OCI-LY3 (cell line): ENCODE measurements at regions not wholly inside any gene's neighbourhood (a gene's known extent, or its start where the extent isn't known, plus 50 kb on each side); places are given as distances from the start of the nearest gene placed in this dataset.
A peak's percentile ranks its signal among the peaks of the same experiment; 100 is the strongest.

Source experiments
- H2AFZ ChIP-seq: fragments of 200-600, 300-600 bp; shearing (Covaris generic); 2 replicates; pipeline ENCODE4 v1.6.0; 2014; ENCODE audit warnings: antibody characterized with exemption, low read depth, low read length
- H3K27ac ChIP-seq: fragments of 200-600, 300-600 bp; sonication (generic); 2 replicates; pipeline ENCODE4 v1.5.1; 2014; ENCODE audit warnings: mild to moderate bottlenecking, low read length, moderate library complexity, mixed read lengths
- H3K27me3 ChIP-seq: fragments of 200-600, 300-600 bp; sonication (generic); 2 replicates; pipeline ENCODE4 v1.6.1; 2014; ENCODE audit warnings: low read depth, low read length, mixed read lengths
- H3K36me3 ChIP-seq: fragments of 200-600, 300-600 bp; sonication (generic); replicated peaks from 2 replicates; pipeline ENCODE3; 2014; ENCODE audit warnings: low read depth, low read length, mixed read lengths
- H3K4me1 ChIP-seq: fragments of 300-600, 200-600 bp; sonication (generic); 2 replicates; pipeline ENCODE4 v1.6.1; 2014; ENCODE audit warnings: low read length, mixed read lengths
- H3K4me2 ChIP-seq: fragments of 200-600, 300-600 bp; sonication (generic); 2 replicates; pipeline ENCODE4 v1.6.1; 2014; ENCODE audit warnings: low read length, mixed read lengths
- H3K4me3 ChIP-seq: fragments of 300-600, 200-600 bp; sonication (generic); 2 replicates; pipeline ENCODE4 v1.5.1; 2014; ENCODE audit warnings: antibody characterized with exemption, mild to moderate bottlenecking, low read length, moderate library complexity
- H3K79me2 ChIP-seq: fragments of 300-600, 200-600 bp; shearing (Covaris generic); 2 replicates; pipeline ENCODE4 v1.6.1; 2014; ENCODE audit warnings: mild to moderate bottlenecking, low read length, mixed read lengths
- H3K9ac ChIP-seq: fragments of 300-600, 200-600 bp; shearing (Covaris generic); 2 replicates; pipeline ENCODE4 v1.6.0; 2014; ENCODE audit warnings: mild to moderate bottlenecking, low read length, moderate library complexity
- H3K9me3 ChIP-seq: fragments of 200-600, 300-600 bp; shearing (Covaris generic); 2 replicates; pipeline ENCODE4 v1.6.1; 2014; ENCODE audit warnings: low read length, mixed read lengths; ENCODE audit not compliant: insufficient read depth
- H4K20me1 ChIP-seq: fragments of 200-600, 300-600 bp; sonication (generic); 2 replicates; pipeline ENCODE4 v1.6.1; 2016; ENCODE audit warnings: low read length, mixed read lengths; ENCODE audit not compliant: insufficient read depth
- EZH2phosphoT487 ChIP-seq: fragments of 200-600 bp; shearing (Covaris generic); IDR thresholded peaks from 2 replicates; pipeline ENCODE4 v1.6.1; 2018; ENCODE audit warnings: antibody characterized with exemption, mixed run types, low read depth
- TF ChIP-seq, protein P1 (sequence below): fragments of 200-600, 300-600 bp; sonication (generic); IDR thresholded peaks from 2 replicates; pipeline ENCODE4 v1.5.1; 2014; ENCODE audit warnings: antibody characterized with exemption, low read length, low read depth

GRCh38 chr1:221612047-221612777 lies 129.7 kb downstream of the DUSP10 start:
- Histone ChIP-seq H3K27me3 (no peaks in the 10 kb centered on the region), H3K4me2 (no peak overlapping the region)

GRCh38 chr1:221620437-221621384 lies 121.2 kb downstream of the DUSP10 start:
- H4K20me1 ChIP-seq, result no peaks in the 10 kb centered on the region
- no peak overlapping the region for H2AFZ ChIP-seq
- no peak overlapping the region for H3K4me3 ChIP-seq
- H3K27me3 ChIP-seq, result no peaks in the 10 kb centered on the region
- TF ChIP-seq, protein P1, sequence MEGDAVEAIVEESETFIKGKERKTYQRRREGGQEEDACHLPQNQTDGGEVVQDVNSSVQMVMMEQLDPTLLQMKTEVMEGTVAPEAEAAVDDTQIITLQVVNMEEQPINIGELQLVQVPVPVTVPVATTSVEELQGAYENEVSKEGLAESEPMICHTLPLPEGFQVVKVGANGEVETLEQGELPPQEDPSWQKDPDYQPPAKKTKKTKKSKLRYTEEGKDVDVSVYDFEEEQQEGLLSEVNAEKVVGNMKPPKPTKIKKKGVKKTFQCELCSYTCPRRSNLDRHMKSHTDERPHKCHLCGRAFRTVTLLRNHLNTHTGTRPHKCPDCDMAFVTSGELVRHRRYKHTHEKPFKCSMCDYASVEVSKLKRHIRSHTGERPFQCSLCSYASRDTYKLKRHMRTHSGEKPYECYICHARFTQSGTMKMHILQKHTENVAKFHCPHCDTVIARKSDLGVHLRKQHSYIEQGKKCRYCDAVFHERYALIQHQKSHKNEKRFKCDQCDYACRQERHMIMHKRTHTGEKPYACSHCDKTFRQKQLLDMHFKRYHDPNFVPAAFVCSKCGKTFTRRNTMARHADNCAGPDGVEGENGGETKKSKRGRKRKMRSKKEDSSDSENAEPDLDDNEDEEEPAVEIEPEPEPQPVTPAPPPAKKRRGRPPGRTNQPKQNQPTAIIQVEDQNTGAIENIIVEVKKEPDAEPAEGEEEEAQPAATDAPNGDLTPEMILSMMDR, result no peak
- no peak for TF ChIP-seq EZH2phosphoT487
- no peaks in the 10 kb centered on the region for H3K4me1 ChIP-seq
- no peaks in the 10 kb centered on the region for H3K36me3 ChIP-seq
- H3K9me3 ChIP-seq, result no peaks in the 10 kb centered on the region
- H3K79me2 ChIP-seq, result no peaks in the 10 kb centered on the region
- no peak overlapping the region for H3K9ac ChIP-seq
- no peak overlapping the region for H3K4me2 ChIP-seq
- no peak overlapping the region for H3K27ac ChIP-seq

More at GRCh38 chr1:221612047-221612777, 129.7 kb downstream of the DUSP10 start:
- Histone ChIP-seq H3K4me1 (no peaks in the 10 kb centered on the region), H3K79me2 (no peaks in the 10 kb centered on the region), H2AFZ (0 out of 2 replicates have a peak overlapping the region, but pooled peaks have one; percentile 62), H3K36me3 (no peaks in the 10 kb centered on the region), H4K20me1 (no peaks in the 10 kb centered on the region), H3K9ac (no peak overlapping the region), H3K9me3 (no peaks in the 10 kb centered on the region), H3K27ac (no peak overlapping the region), H3K4me3 (no peak overlapping the region)
- no peak for TF ChIP-seq EZH2phosphoT487
- TF ChIP-seq, protein P1, result no peak

DNA sequence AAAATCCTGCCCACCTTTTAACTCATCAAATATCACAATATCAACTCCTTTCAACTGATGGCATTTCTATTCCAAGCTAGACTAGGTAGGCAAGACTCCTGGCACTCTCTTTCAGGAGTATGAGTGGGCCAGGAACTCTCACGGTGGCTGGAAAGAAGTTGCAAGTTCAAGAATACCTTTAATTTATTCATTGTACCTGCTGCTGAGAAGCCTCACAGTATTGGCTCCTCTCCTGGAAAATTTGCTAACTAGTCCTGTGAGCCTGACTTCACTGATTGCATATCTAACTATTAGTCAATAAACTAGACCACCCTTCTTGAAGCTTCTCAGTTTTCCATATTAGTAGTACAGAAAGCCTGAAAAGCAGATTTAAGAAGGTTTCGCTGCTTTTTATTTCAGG lies 120.2 kb downstream of the DUSP10 start:
- H3K4me1 ChIP-seq, result no peaks in the 10 kb centered on the region
- H3K36me3 ChIP-seq, result no peaks in the 10 kb centered on the region
- H2AFZ ChIP-seq, result no peak overlapping the region
- no peak overlapping the region for H3K4me3 ChIP-seq
- no peak for TF ChIP-seq EZH2phosphoT487
- TF ChIP-seq, protein P1, result no peak
- no peak overlapping the region for H3K27ac ChIP-seq
- no peaks in the 10 kb centered on the region for H3K27me3 ChIP-seq
- no peak overlapping the region for H3K9ac ChIP-seq
- H4K20me1 ChIP-seq, result no peaks in the 10 kb centered on the region
- H3K9me3 ChIP-seq, result no peaks in the 10 kb centered on the region
- no peaks in the 10 kb centered on the region for H3K79me2 ChIP-seq
- H3K4me2 ChIP-seq, result no peak overlapping the region

- no peak for TF ChIP-seq EZH2phosphoT487
- TF ChIP-seq, protein P1, result no peak
- H3K9ac ChIP-seq, result no peak overlapping the region
- H3K4me2 ChIP-seq, result no peak overlapping the region
- H3K4me3 ChIP-seq, result no peak overlapping the region
- H3K79me2 ChIP-seq, result no peaks in the 10 kb centered on the region
- H3K4me1 ChIP-seq, result no peaks in the 10 kb centered on the region
- H3K27ac ChIP-seq, result no peak overlapping the region
- H4K20me1 ChIP-seq, result no peaks in the 10 kb centered on the region
- no peaks in the 10 kb centered on the region for H3K27me3 ChIP-seq
- H3K36me3 ChIP-seq, result no peaks in the 10 kb centered on the region
- no peak overlapping the region for H2AFZ ChIP-seq
- H3K9me3 ChIP-seq, result no peaks in the 10 kb centered on the region
Observed at GRCh38 chr1:221622389-221622788, 119.5 kb downstream of the DUSP10 start.
